Non-pigmented ciliary epithelial cell (primary cell): ENCODE measurements at regions not wholly inside any gene's neighbourhood (a gene's known extent, or its start where the extent isn't known, plus 50 kb on each side); places are given as distances from the start of the nearest gene placed in this dataset.

Source experiments
- DNase-seq: peaks from one replicate; pipeline ENCODE4 v3.0.0-alpha.2; 2010; ENCODE audit warnings: low read depth

GRCh38 chr9:107721705-107722245 lies 232.2 kb upstream of the KLF4 start:
- DNase-seq = no peak

DNA sequence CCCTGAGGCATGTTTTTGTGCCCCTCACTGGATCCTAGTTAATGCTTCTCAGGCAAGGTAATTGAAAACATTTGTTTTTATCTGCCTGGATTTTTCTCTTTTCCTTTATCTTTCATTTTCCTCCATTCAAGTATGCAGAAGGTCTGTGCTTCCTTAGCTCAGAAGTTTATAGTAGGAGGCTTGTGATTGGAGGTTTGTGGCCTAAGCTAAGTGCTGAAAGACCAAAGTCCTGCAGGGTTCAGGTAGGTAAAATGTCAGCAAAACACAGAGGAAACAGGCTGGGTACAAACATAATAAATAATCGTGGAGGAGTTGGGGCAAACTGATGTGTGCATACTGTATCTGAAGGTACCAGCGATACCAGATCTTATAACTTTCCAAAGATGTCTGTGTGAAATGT lies 230.9 kb upstream of the KLF4 start:
- no peak for DNase-seq

- DNase-seq = no peak
Measured at GRCh38 chr9:107717529-107718314, 228.2 kb upstream of the KLF4 start.

DNA sequence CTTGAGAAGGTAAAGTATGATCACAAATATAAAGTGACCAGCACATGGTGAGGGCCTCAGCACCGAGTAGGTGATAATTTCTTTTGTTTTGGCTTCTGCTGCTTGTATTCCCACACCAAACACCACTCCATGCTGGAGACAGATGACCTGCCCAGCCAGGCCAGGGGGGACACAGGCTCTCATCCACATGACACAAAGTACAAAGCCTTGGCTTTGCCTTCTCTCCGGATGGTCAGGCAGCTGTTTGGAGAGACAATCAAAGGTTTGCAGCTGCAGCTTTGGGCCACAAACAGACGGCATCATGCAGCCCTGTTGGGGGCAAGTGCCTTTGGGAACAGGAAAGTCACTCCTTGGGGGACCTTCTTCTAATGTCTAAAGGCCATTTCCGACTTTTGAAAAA lies 226.2 kb upstream of the KLF4 start:
- DNase-seq = no peak

- DNase-seq = no peak
Measured at GRCh38 chr9:107713470-107713869, 223.9 kb upstream of the KLF4 start.

GRCh38 chr9:107712390-107712789 lies 222.8 kb upstream of the KLF4 start:
- peak; percentile 49 for DNase-seq

GRCh38 chr9:107711542-107711941 lies 222.0 kb upstream of the KLF4 start:
- DNase-seq = peak; percentile 71

DNA sequence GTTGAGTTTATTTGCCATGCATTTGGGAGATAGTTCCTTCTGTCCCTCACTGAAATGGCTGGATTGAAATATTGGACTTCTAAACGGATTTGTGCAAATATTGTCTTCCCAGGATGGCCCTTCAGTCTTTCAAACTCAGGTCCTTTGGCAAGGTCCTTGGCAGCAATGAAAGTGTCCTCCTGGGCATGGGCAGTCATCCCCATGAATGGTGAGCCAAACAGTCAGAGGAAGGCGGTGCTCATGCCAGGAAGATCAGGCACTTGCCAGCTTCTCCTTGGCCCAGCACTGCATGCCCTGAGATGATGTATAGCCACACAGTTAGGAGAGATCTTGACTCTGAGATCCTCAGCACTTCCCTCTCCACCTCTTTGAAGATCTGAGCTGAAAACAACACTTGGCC lies 221.4 kb upstream of the KLF4 start:
- no peak for DNase-seq

GRCh38 chr9:107710546-107710945 lies 221.0 kb upstream of the KLF4 start:
- DNase-seq = no peak

DNA sequence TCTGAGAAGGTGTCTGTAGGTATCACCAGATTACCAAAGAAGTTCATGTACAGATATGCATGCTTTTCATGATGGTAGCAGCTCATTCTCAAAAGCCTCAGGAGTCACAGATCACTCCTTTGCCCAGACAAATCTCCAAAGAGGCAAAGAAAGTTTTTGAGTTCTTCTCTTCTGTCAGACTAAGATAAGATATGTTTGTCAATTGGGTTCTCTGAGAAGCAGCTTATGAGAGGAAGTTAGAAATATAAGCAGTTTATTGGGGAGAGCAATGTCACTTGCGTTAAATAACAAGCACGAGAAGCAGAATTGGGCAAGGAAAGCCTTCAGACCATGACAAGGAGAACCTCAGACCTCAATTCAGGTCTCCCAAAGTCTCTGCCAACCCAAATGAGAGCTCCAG lies 219.2 kb upstream of the KLF4 start:
- DNase-seq = no peak

GRCh38 chr9:107707915-107708441 lies 218.4 kb upstream of the KLF4 start:
- no peak for DNase-seq

DNA sequence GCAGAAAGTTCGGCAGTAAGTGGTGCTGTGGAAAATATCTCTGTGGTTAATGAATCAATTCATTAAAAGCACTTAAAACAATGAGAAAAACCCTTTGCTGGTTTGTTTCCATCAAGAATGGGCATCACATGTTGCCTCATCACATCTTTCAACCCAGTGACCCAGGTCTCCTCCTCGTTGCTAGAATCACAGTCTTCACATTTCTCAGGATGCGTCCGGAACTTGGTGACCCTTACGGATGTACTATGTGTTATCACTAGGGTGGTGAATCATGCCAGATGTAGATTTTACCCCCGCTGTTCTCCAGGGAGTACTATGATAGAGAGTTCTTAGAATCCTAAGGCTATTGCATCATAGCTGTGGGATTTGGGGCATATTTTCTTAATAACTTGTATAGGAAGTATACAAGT lies 217.9 kb upstream of the KLF4 start:
- peak; percentile 94 for DNase-seq

- no peak for DNase-seq
Measured at GRCh38 chr9:107706701-107707427, 217.3 kb upstream of the KLF4 start.

DNA sequence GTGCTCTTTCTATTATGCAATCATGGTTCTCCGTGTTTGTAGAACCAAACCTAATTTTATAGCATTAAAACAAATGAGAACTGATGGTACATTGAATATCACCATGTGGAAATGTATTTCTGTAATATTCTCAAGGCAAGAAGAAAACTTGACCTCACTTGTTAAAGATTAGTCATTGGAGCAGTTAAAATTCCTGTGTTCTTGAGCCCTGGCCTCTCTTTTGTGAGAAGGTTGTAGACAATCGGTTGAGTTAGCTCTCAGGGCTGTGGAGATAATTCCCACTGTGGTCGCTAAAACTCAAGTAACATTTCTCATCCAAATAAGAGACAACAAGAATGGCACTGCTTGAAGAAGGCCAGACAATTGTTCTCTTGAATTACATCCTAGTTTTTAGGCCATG lies 216.0 kb upstream of the KLF4 start:
- no peak for DNase-seq

GRCh38 chr9:107704774-107705173 lies 215.2 kb upstream of the KLF4 start:
- DNase-seq = no peak

GRCh38 chr9:107703651-107704050 lies 214.1 kb upstream of the KLF4 start:
- no peak for DNase-seq

- DNase-seq = no peak
Measured at GRCh38 chr9:107700847-107701246, 211.3 kb upstream of the KLF4 start.

DNA sequence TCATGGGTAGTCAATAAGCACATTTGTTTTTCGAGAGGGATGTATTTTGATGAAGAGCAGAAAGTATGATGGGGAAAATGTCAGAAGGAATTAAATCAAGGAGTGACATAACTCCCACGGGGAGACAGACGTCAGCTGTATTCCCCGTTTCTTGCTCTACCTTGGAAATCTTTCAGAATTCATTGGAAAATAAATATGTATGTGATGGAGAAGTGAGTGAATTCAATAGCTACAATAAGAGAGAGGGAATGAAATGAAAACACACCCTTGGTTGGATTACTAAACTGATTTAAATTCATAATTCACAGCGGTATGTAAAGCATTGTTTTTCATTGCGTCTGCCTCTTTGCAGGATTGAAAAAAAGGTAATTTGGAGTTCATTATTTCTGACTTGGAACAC lies 209.7 kb upstream of the KLF4 start:
- DNase-seq = no peak

- DNase-seq = no peak
Measured at GRCh38 chr9:107698779-107699178, 209.2 kb upstream of the KLF4 start.

- DNase-seq = no peak
Measured at GRCh38 chr9:107696302-107696701, 206.7 kb upstream of the KLF4 start.

- DNase-seq = no peak
Measured at GRCh38 chr9:107694390-107694789, 204.8 kb upstream of the KLF4 start.

- no peak for DNase-seq
Measured at GRCh38 chr9:107693625-107694326, 204.2 kb upstream of the KLF4 start.
